ENCODE measurements at regions not wholly inside any gene's neighbourhood (a gene's known extent, or its start where the extent isn't known, plus 50 kb on each side); places are given as distances from the start of the nearest gene placed in this dataset.

- Histone ChIP-seq H3K9me3 (peaks cover 0 to 7% (median 0%) of the 10 kb centered on the region in 8 donors), H3K4me3 (no peak overlapping the region), H3K36me3 (no peaks in the 10 kb centered on the region), H3K27me3 (replicated peaks in 1 of 7) (no peaks in the 10 kb centered on the region), H3K27ac (no peak overlapping the region), H3K4me1 (peaks cover 0 to 25% (median 15%) of the 10 kb centered on the region in 6 donors)
- DNase-seq, result no peak
- intact Hi-C loops (cut with DNase I; ENCODE audit: low total_unique reads), result no loop called here
- 87 to 97% (median 90%) methylated on average over 6 of the region's 6 CpGs for WGBS, 5 donors
- TF ChIP-seq POLR2AphosphoS5 (IDR thresholded peaks at IDR 0.05) (no peak), CTCF (IDR thresholded peaks at IDR 0.05 in 8 of 11, conservative IDR thresholded peaks at IDR 0.05 in 3 of 11) (no peak), POLR2A (IDR thresholded peaks at IDR 0.05) (no peak)
These were observed 159.3 kb downstream of the BCOR start for GRCh38 chrX:39938466-39938865.

- intact Hi-C loops (cut with DNase I; ENCODE audit: low total_unique reads), result no loop called here
- no peak for DNase-seq
- no peak overlapping the region for H3K27ac ChIP-seq
- TF ChIP-seq CTCF (IDR thresholded peaks at IDR 0.05 in 8 of 11, conservative IDR thresholded peaks at IDR 0.05 in 3 of 11), result no peak
- TF ChIP-seq POLR2AphosphoS5 (IDR thresholded peaks at IDR 0.05), result no peak
- TF ChIP-seq POLR2A (IDR thresholded peaks at IDR 0.05), result no peak
- H3K9me3 ChIP-seq, result peaks cover 0 to 9% (median 0%) of the 10 kb centered on the region in 8 donors
- 87 to 100% (median 91%) methylated on average over 3 of the region's 3 CpGs for WGBS, 5 donors
- no peaks in the 10 kb centered on the region for H3K36me3 ChIP-seq
- peaks cover 0 to 25% (median 15%) of the 10 kb centered on the region in 6 donors for H3K4me1 ChIP-seq
- no peaks in the 10 kb centered on the region for H3K27me3 ChIP-seq (replicated peaks in 1 of 7)
- H3K4me3 ChIP-seq, result no peak overlapping the region
These were observed 158.1 kb downstream of the BCOR start for GRCh38 chrX:39939678-39940077.

- H3K4me3 ChIP-seq, result no peak overlapping the region
- WGBS, 5 donors, result 75 to 90% (median 85%) methylated on average over 2 to 6 of the region's 6 CpGs
- intact Hi-C loops (cut with DNase I; ENCODE audit: low total_unique reads), result no loop called here
- H3K9me3 ChIP-seq, result peaks cover 0 to 9% (median 0%) of the 10 kb centered on the region in 8 donors
- H3K36me3 ChIP-seq, result no peaks in the 10 kb centered on the region
- no peaks in the 10 kb centered on the region for H3K27me3 ChIP-seq (replicated peaks in 1 of 7)
- peaks cover 0 to 16% (median 11%) of the 10 kb centered on the region in 6 donors for H3K4me1 ChIP-seq
- peak; percentile 45 for DNase-seq
- no peak overlapping the region for H3K27ac ChIP-seq
- no peak for TF ChIP-seq POLR2AphosphoS5 (IDR thresholded peaks at IDR 0.05)
- TF ChIP-seq CTCF (IDR thresholded peaks at IDR 0.05 in 8 of 11, conservative IDR thresholded peaks at IDR 0.05 in 3 of 11), result no peak
- TF ChIP-seq POLR2A (IDR thresholded peaks at IDR 0.05), result no peak
These were observed 156.3 kb downstream of the BCOR start for GRCh38 chrX:39941332-39941920.

- 81 to 97% (median 88%) methylated on average over 6 of the region's 6 CpGs for WGBS, 5 donors
- Histone ChIP-seq H3K27me3 (replicated peaks in 1 of 7) (no peaks in the 10 kb centered on the region), H3K4me3 (no peak overlapping the region), H3K4me1 (peaks cover 0 to 8% (median 0%) of the 10 kb centered on the region in 6 donors), H3K27ac (no peak overlapping the region), H3K9me3 (peaks cover 0 to 9% (median 0%) of the 10 kb centered on the region in 8 donors), H3K36me3 (no peaks in the 10 kb centered on the region)
- intact Hi-C loops (cut with DNase I; ENCODE audit: low total_unique reads), result no loop called here
- peak; percentile 22 for DNase-seq
- TF ChIP-seq CTCF (IDR thresholded peaks at IDR 0.05 in 8 of 11, conservative IDR thresholded peaks at IDR 0.05 in 3 of 11) (no peak), POLR2AphosphoS5 (IDR thresholded peaks at IDR 0.05) (no peak), POLR2A (IDR thresholded peaks at IDR 0.05) (no peak)
These were observed 153.3 kb downstream of the BCOR start for GRCh38 chrX:39944416-39944815.

All from spleen (tissue), 11 donors.